ENCODE measurements at regions not wholly inside any gene's neighbourhood (a gene's known extent, or its start where the extent isn't known, plus 50 kb on each side); places are given as distances from the start of the nearest gene placed in this dataset.
"Not testable (repeated sequence)": the region's sequence is repeated elsewhere in the genome, so short reads cannot be mapped to it uniquely, and the experiment has no call there.

DNA sequence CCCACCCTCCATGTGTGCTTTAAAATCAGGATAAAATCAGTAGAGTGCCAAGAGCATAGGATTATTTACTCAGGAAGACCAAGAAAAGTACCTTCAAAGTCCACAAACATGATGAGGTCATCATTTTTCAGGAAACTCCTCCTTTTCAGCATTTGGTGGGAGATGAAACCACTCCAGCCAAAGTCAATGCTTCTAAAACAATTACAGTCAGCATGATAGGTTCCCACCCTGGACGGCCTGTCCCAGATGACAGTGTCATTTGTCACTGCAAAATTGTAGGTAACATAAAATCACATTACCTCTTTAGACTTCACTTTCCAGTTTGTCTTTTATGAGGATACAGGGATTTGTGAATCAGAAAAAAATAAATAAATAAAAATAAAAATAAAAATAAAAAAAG, 638.0 kb downstream of the SPATA31A6 start:
- H3K27ac Mint-ChIP-seq; H3K9me3 ChIP-seq; H3K4me3 Mint-ChIP-seq; H3K27ac ChIP-seq (ENCODE audit: low read length); H3K4me3 ChIP-seq (ENCODE audit: control insufficient read depth in 1 of 2, extremely low read depth in 1 of 2, low read length in 1 of 2); H3K27me3 ChIP-seq (replicated peaks in 1 of 2; ENCODE audit: control insufficient read depth in 2 of 2, extremely low read depth in 1 of 2, insufficient read depth in 2 of 2, low read length in 1 of 2); H3K36me3 ChIP-seq (ENCODE audit: control insufficient read depth in 2 of 2, extremely low read depth in 1 of 2, insufficient read depth in 1 of 2, low read length in 1 of 2); CTCF ChIA-PET; ATAC-seq (replicated peaks in 1 of 4); DNase-seq; H3K4me1 ChIP-seq (ENCODE audit: control insufficient read depth in 1 of 2, extremely low read depth in 1 of 2, insufficient read depth in 2 of 2, low read length in 2 of 2); H3K27me3 Mint-ChIP-seq; POLR2A ChIA-PET; H3K36me3 Mint-ChIP-seq; H3K9me3 Mint-ChIP-seq; H3K4me1 Mint-ChIP-seq: not testable (repeated sequence)
- no CpG with 5 or more reads among the region's 1 CpG for WGBS (ENCODE audit: insufficient coverage)

- H3K27me3 Mint-ChIP-seq; ATAC-seq (replicated peaks in 1 of 4); H3K4me1 Mint-ChIP-seq; DNase-seq; H3K27me3 ChIP-seq (replicated peaks in 1 of 2; ENCODE audit: control insufficient read depth in 2 of 2, extremely low read depth in 1 of 2, insufficient read depth in 2 of 2, low read length in 1 of 2); H3K36me3 ChIP-seq (ENCODE audit: control insufficient read depth in 2 of 2, extremely low read depth in 1 of 2, insufficient read depth in 1 of 2, low read length in 1 of 2); H3K9me3 ChIP-seq; H3K27ac ChIP-seq (ENCODE audit: low read length); POLR2A ChIA-PET; H3K36me3 Mint-ChIP-seq; H3K9me3 Mint-ChIP-seq; H3K4me3 Mint-ChIP-seq; H3K4me1 ChIP-seq (ENCODE audit: control insufficient read depth in 1 of 2, extremely low read depth in 1 of 2, insufficient read depth in 2 of 2, low read length in 2 of 2); H3K27ac Mint-ChIP-seq; CTCF ChIA-PET; H3K4me3 ChIP-seq (ENCODE audit: control insufficient read depth in 1 of 2, extremely low read depth in 1 of 2, low read length in 1 of 2): not testable (repeated sequence)
- whole genome bisulfite sequencing (ENCODE audit: insufficient coverage): no CpG with 5 or more reads among the region's 3 CpGs
Measured at GRCh38 chr9:42848156-42848555, 664.7 kb downstream of the SPATA31A6 start.

GRCh38 chr9:42850896-42851693, 667.6 kb downstream of the SPATA31A6 start:
- H3K4me3 Mint-ChIP-seq; H3K27me3 ChIP-seq (replicated peaks in 1 of 2; ENCODE audit: control insufficient read depth in 2 of 2, extremely low read depth in 1 of 2, insufficient read depth in 2 of 2, low read length in 1 of 2); CTCF ChIA-PET; H3K36me3 Mint-ChIP-seq; ATAC-seq (replicated peaks in 1 of 4); POLR2A ChIA-PET; H3K36me3 ChIP-seq (ENCODE audit: control insufficient read depth in 2 of 2, extremely low read depth in 1 of 2, insufficient read depth in 1 of 2, low read length in 1 of 2); DNase-seq; H3K9me3 Mint-ChIP-seq; H3K9me3 ChIP-seq; H3K4me1 ChIP-seq (ENCODE audit: control insufficient read depth in 1 of 2, extremely low read depth in 1 of 2, insufficient read depth in 2 of 2, low read length in 2 of 2); H3K27me3 Mint-ChIP-seq; H3K27ac ChIP-seq (ENCODE audit: low read length); H3K27ac Mint-ChIP-seq; H3K4me1 Mint-ChIP-seq: not testable (repeated sequence)
- WGBS (ENCODE audit: insufficient coverage): 44% methylated on average over 23 of the region's 48 CpGs
- peak overlapping the region in 1 of 2 donors; percentile 19 for H3K4me3 ChIP-seq (ENCODE audit: control insufficient read depth in 1 of 2, extremely low read depth in 1 of 2, low read length in 1 of 2)

- DNase-seq; H3K4me3 Mint-ChIP-seq; H3K27ac ChIP-seq (ENCODE audit: low read length); H3K27ac Mint-ChIP-seq; H3K36me3 ChIP-seq (ENCODE audit: control insufficient read depth in 2 of 2, extremely low read depth in 1 of 2, insufficient read depth in 1 of 2, low read length in 1 of 2); H3K9me3 ChIP-seq; H3K36me3 Mint-ChIP-seq; H3K27me3 ChIP-seq (replicated peaks in 1 of 2; ENCODE audit: control insufficient read depth in 2 of 2, extremely low read depth in 1 of 2, insufficient read depth in 2 of 2, low read length in 1 of 2); POLR2A ChIA-PET; CTCF ChIA-PET; H3K4me1 Mint-ChIP-seq; H3K4me1 ChIP-seq (ENCODE audit: control insufficient read depth in 1 of 2, extremely low read depth in 1 of 2, insufficient read depth in 2 of 2, low read length in 2 of 2); H3K9me3 Mint-ChIP-seq; ATAC-seq (replicated peaks in 1 of 4); H3K27me3 Mint-ChIP-seq: not testable (repeated sequence)
- H3K4me3 ChIP-seq (ENCODE audit: control insufficient read depth in 1 of 2, extremely low read depth in 1 of 2, low read length in 1 of 2): peak overlapping the region in 1 of 2 donors; percentile 19
- WGBS (ENCODE audit: insufficient coverage): 18% methylated on average over 5 of the region's 23 CpGs
Measured at GRCh38 chr9:42851701-42852100, 668.2 kb downstream of the SPATA31A6 start.

GRCh38 chr9:42852133-42852930, 668.9 kb downstream of the SPATA31A6 start:
- H3K27me3 Mint-ChIP-seq; H3K27ac Mint-ChIP-seq; H3K4me1 Mint-ChIP-seq; CTCF ChIA-PET; POLR2A ChIA-PET; H3K27me3 ChIP-seq (replicated peaks in 1 of 2; ENCODE audit: control insufficient read depth in 2 of 2, extremely low read depth in 1 of 2, insufficient read depth in 2 of 2, low read length in 1 of 2); ATAC-seq (replicated peaks in 1 of 4); H3K27ac ChIP-seq (ENCODE audit: low read length); H3K36me3 Mint-ChIP-seq; H3K4me1 ChIP-seq (ENCODE audit: control insufficient read depth in 1 of 2, extremely low read depth in 1 of 2, insufficient read depth in 2 of 2, low read length in 2 of 2); H3K9me3 Mint-ChIP-seq; H3K9me3 ChIP-seq; H3K36me3 ChIP-seq (ENCODE audit: control insufficient read depth in 2 of 2, extremely low read depth in 1 of 2, insufficient read depth in 1 of 2, low read length in 1 of 2): not testable (repeated sequence)
- peak overlapping the region in 1 of 2 donors; percentile 40 for H3K4me3 ChIP-seq (ENCODE audit: control insufficient read depth in 1 of 2, extremely low read depth in 1 of 2, low read length in 1 of 2)
- peak in 10 of 35 experiments; percentile 4 to 54 (median 26) for DNase-seq
- WGBS (ENCODE audit: insufficient coverage): 8% methylated on average over 63 of the region's 66 CpGs
- peak overlapping the region in 1 of 3 donors; percentile 57 for H3K4me3 Mint-ChIP-seq

DNA sequence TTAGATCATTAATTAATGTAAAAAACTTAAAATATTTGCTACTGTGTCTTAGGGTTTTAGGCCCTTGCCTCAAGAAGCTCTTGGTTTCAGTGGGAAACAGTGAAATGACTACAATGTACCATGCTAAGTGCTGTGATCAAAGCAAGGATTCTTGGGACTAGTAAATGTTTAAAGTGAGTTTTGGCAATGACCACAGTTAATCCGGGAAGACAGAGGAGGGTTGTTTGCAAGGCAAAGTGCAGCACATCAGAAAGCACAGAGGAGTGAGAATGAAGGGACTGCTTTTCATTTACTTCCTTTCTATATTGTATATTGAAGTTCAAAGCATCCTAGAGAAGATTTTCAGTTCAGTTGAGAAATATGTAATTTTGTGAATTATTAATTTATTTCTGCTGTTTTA, 676.7 kb downstream of the SPATA31A6 start:
- H3K36me3 Mint-ChIP-seq; DNase-seq; H3K4me3 ChIP-seq (ENCODE audit: control insufficient read depth in 1 of 2, extremely low read depth in 1 of 2, low read length in 1 of 2); ATAC-seq (replicated peaks in 1 of 4); H3K27me3 Mint-ChIP-seq; H3K27ac ChIP-seq (ENCODE audit: low read length); POLR2A ChIA-PET; H3K27me3 ChIP-seq (replicated peaks in 1 of 2; ENCODE audit: control insufficient read depth in 2 of 2, extremely low read depth in 1 of 2, insufficient read depth in 2 of 2, low read length in 1 of 2); H3K36me3 ChIP-seq (ENCODE audit: control insufficient read depth in 2 of 2, extremely low read depth in 1 of 2, insufficient read depth in 1 of 2, low read length in 1 of 2); H3K9me3 Mint-ChIP-seq; CTCF ChIA-PET; H3K27ac Mint-ChIP-seq; H3K4me1 ChIP-seq (ENCODE audit: control insufficient read depth in 1 of 2, extremely low read depth in 1 of 2, insufficient read depth in 2 of 2, low read length in 2 of 2); H3K4me1 Mint-ChIP-seq; H3K9me3 ChIP-seq; H3K4me3 Mint-ChIP-seq: not testable (repeated sequence)
- WGBS (ENCODE audit: insufficient coverage): no CpG with 5 or more reads among the region's 1 CpG

Data from T-cell (primary cell).